CD4-positive, alpha-beta T cell treated with Interleukin-21 for 1 hour (primary cell): ENCODE measurements at regions not wholly inside any gene's neighbourhood (a gene's known extent, or its start where the extent isn't known, plus 50 kb on each side); places are given as distances from the start of the nearest gene placed in this dataset.
"Not testable (repeated sequence)": the region's sequence is repeated elsewhere in the genome, so short reads cannot be mapped to it uniquely, and the experiment has no call there.

Experiments used
- DNase-seq: peaks from one replicate; pipeline ENCODE4 v3.0.0-alpha.2; 2020

DNA sequence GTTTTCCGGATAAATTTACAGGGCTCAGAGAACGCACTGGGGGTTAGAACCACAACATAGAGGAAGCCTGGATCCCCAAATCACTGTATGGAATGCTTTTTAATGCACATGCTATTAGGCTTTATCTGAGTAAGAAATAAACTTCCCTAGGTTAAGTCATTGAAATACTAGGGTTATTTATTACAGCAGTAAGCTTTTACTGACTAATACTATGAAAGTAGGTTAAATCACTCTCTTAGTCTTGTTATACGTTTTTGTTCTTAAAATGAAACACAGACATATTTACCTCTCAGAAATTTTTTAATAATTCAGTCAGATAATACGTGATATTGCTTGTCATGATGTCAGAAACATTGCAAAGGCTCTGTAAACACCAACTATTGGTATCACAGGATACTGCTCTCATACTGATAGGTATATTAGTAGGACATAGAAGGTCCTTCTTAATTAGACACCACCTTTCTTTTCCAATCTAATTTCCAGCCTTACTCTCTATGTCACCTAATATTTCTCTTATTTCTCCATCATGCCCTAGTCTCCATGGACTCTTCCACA lies 162.7 kb upstream of the NYAP2 start:
- no peak for DNase-seq

DNA sequence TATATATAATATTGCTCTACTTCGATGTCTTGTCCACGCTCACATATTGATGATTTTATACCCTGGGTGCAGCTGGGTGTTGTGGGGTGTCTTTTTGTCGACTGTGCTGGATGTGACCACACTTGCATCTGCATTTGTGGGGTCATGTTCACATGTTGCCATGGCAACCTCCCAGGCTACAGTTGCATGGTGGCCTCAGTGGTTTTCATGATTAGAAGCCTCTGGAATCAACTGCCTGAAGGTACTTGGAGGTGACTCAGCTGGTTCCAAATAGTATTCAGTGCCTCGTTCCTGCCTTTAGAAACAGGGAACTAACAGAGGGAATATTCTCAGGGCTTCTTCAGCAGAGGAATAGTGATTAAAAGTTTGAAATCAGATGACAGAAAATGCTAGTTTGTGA lies 166.3 kb upstream of the NYAP2 start:
- DNase-seq = no peak

DNA sequence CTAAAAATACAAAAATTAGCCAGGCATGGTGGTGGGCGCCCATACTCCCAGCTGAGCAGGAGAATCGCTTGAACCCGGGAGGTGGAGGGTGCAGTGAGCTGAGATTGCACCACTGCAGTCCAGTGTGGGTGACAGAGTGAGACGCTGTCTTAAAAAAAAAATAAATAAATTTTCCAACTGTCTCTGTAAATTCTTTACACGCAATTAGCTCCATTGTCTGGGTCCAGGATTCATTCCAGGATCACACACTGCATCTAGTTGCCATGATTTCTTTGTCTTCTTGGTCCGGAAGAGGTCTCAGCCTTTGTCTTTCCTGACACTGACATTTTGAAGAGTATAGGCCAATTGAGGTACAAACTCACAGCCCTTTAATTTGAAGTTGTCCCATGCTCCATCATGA lies 167.6 kb upstream of the NYAP2 start:
- no peak for DNase-seq

DNA sequence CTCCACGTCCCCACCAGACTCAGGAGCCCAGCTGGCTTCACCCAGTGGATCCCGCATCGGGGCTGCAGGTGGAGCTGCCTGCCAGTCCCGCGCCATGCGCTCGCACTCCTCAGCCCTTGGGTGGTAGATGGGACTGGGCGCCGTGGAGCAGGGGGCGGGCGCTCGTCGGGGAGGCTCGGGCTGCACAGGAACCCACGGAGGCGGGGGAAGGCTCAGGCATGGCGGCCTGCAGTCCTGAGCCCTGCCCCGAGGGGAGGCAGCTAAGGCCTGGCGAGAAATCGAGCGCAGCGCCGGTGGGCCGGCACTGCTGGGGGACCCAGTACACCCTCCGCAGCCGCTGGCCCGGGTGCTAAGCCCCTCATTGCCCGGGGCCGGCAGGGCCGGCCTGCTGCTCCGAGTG lies 170.2 kb upstream of the NYAP2 start:
- DNase-seq = not testable (repeated sequence)

DNA sequence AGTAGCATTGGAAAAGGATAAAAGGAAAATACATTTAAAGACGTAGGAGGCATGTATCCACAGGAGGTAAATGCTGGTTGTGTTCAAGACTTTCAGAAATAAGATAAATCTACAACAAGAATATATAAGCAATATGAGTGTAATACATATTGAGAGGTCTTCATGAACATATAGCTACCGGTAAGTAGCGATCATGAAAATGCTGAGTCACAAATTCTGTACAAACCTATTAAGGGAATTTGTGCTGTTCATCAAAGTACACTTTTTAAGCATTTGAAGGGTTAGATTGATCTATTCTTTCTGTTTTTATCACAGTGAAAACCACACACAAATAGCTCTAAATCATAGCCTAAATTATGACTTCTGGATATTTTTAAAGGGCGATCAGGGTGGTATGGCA lies 173.1 kb upstream of the NYAP2 start:
- DNase-seq = no peak

DNA sequence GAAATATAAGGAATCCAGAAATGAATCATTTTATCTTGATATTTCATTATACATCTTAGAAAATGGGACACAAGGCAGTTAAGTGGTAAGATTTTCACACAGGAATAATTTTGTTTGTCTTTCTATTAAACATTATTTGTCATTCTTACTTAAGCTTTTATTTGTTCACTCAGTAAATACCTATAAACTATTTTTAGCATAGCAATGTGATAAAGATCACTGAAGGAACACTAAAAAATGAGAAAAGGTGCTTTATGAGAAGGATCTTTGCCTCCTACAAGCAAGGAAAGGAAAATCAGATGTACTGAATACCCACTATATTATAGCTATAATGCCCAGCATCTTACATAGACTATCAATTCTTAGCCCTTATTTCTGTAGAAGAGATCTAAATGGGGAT lies 176.2 kb upstream of the NYAP2 start:
- DNase-seq = no peak

DNA sequence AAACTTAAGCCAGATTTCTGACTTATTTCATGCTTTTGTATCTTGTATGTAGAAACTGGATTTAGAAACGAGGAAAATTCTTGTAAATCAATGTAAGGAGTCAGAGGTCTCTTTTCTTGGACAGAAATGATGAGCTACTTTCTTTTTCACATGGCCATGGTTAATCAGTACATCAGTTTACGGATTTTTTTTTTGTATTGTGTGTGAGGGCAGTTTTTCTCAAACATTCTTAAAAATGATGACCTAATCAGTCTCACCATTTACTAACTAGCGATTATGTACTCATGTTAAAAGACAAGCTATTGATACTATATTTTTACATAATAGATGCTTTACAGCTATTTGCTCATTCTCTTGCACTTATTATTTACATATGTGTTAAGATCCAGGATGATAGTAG lies 165.2 kb upstream of the DOCK10 start:
- DNase-seq = no peak

DNA sequence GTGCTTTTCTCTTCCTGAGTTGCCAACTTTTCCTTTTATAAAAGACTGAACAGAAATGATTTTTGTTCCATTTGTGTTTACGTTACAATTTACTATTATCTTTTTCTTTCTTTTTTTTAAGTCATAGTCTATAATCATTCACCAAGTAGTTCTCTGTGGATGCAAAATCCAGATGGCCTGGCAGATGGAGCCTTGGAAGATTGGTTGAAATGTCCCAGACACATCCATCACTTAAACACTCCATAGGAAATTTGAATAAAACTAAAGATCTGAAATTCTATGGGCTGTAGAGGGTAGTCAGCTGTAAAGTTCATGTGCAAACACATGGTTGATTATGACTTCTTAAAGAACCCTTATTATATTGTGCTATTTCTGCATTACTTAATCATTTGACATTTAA lies 164.8 kb upstream of the DOCK10 start:
- DNase-seq = no peak

DNA sequence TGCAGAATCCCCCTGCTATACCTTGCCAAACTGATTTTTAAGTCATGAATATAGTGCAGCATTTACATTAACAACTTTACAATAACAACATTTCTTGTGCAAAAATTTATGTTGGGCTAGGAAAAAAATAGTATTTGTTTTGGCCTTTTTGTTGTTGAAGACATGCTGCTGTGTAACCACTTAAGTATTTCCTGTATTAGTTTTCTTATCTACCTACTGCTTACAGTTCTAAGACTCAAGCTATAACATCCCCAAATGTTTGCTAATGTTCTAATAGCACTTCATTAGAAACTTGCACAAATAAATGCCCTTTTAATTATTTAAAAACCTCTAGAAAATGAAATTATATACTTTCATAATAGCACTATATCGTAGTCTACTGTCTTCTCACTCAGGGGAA lies 154.3 kb upstream of the DOCK10 start:
- no peak for DNase-seq

DNA sequence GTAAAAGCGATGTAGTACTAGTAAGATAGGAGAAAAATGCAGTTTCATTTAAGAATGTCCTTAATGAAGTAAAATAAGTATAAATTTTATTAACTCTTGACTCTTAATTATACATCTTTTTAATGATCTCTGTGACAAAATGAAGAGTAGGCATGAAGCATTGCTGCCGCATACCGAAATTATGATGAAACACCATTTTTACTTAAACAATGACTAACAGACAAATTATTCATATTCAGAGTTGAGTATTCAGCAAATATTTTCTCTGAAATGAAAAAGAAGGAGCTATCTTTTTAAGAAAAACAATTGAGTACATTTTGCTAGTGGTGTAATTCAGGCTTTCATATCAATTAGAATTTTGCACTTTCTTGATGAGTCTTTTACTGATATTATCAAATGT lies 150.6 kb upstream of the DOCK10 start:
- no peak for DNase-seq

DNA sequence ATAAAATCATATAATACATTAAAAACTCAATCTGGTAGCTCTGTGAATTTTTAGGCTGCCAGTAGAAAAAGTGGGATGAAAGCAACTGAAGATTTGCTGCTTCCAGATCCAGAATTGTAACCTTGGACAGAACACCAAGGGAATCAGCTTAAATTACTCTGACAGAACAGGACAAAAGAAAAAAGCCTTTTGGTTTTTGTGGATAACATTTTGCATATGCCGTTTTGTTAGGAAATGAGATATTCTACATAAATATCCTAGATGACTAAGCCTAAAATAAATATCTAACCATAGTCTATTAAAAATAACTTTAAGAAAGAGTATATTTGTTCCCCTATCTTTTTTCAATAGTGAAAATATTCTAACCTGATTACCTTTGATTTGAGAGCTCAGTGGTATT lies 148.7 kb upstream of the DOCK10 start:
- no peak for DNase-seq

DNA sequence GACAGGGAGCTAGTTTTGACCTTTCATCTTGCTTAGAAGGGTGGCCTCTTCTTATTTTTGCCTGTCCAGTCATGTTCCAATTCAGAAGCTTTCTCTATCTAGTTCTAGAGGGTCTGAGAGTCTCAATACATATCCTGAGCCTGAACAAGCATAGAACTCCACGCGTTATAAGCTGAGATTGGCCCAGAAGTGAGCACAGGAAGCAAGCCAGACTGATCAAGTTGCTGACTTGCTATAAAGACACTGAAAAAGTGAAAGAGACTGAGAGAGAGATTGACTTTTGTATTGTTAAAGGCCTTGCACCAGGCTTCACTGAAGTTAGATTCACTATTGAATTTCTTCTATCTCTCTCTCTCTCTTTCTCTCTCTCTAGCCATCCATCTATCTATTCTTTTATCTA lies 142.7 kb upstream of the DOCK10 start:
- no peak for DNase-seq

DNA sequence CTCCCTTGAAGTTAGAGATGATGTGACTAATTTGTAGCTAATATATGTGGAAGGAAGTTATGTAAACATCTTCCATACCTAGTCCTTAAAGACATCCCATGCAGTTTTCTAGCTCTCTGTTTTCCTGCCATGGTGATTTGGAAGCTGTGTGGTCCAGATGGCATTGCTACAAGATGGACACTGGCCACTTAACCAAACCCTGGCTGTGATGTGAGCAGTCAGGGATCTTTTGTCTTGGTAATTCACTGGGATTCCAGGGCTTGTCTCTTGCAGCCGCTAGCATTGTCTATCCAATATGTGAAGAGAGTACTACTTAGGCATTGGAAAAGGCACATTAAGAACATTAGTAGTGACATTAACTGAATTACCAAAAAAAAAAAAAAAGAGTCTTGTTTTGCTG lies 139.9 kb upstream of the DOCK10 start:
- DNase-seq = no peak

DNA sequence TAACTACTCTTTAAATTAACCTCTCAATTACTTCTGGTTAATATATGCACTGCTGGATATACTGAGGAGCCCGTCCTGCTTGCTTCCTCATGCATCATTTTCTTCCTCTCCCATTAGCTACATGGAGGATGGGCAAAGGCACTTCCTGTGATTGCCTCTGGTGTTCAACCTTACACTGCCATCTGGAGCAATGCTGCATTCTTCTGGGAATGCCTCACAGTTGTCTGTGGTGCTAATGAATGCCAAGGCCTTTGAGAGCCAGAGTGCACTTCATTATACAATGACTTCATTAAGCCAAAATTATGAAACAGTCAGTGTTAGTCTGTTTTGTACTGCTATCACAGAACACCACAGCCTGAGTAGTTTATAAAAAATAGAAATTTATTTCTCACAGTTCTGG lies 134.8 kb upstream of the DOCK10 start:
- DNase-seq = no peak

DNA sequence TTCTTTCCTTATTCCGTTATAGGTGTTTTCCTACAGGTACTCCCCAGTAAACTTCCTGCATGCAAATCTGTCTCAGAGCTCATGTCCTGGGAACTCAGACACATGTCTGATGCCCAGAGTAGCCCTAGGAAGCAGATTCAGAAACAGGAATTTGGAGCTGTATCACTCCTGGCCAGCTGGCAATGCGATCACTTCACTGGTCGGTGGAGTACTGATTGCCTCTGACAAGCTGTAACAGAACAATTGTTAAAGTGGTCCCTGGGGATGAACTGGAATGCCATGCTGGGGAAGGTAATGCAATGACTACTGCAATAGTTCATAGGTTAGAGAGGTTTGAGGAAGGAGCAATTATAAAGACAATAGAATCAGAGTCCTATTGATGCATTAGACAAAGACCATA lies 131.6 kb upstream of the DOCK10 start:
- DNase-seq = no peak

DNA sequence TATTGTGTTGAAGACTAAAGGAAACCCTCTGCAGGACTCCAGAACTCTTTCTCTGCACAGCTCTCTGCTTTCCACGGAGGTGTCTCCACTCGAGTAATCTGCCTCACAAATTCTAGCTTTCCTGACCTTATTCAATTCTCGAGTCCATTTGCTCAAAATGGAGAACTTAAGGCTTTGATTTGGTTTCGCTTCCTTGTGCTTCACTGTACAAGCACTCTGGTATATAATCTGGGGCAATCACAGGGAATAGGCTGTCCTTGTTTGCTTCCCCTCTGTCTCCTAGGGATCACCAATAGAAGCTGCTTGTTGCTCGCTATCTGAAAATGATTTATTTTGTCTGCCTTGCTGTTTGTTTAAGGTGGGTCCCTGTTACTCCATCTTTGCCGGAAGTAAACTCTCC lies 129.1 kb upstream of the DOCK10 start:
- DNase-seq = no peak

DNA sequence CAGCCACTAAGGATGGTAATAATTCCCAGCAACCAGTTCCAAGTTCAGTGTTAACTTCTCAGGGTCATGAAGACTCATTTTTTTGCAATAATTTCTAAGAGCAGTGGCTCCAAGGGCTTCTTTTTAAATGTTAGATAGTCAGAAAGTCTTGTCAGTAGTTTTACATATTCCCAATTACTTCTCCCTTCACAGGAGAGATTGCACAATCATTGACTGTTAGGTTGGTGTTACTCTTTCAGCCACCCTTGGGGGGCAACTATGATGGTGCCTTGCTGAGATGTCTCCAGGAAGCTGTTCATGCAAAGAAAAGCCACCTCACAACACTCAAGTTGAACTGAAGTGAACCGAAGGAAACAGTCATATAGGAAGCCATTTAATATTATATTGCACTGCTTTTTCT lies 127.9 kb upstream of the DOCK10 start:
- DNase-seq = no peak

DNA sequence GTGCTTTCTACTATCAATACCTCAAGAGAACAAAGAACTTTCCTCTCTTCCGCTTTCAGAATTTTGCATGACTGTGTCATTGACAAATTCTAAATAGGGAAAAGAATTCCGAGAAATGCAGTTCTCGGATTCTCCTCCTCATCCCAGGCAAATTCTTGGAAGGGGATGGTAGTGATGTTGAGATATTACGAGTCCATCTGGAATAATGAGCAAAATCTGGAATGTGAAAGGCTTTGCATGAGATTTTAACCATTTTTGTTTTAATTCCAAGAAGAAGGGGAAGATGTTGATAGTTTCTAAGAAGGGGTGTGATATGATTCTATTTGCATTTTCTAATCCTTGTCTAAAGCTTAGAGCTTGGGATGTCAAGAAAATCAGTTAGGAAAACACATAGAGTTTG lies 127.1 kb upstream of the DOCK10 start:
- DNase-seq = no peak

DNA sequence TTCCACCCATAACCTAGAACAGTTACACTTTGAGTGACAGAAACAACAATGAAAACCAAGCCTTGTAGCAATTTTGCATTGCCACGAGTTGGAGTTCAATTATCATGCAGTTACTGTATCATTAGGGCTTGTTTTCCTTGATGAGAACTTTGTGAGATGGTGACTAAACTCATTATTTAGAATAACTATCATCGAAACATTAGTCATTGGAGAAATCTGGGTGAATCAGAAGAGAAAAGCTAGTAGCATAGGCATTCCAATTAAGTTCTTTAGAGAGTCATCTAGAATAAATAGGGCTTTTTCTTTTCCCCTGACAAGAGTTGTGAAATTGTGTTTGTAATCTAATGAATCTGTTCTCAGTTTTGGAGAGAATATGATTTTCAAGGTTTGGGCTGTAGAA lies 122.8 kb upstream of the DOCK10 start:
- DNase-seq = no peak

DNA sequence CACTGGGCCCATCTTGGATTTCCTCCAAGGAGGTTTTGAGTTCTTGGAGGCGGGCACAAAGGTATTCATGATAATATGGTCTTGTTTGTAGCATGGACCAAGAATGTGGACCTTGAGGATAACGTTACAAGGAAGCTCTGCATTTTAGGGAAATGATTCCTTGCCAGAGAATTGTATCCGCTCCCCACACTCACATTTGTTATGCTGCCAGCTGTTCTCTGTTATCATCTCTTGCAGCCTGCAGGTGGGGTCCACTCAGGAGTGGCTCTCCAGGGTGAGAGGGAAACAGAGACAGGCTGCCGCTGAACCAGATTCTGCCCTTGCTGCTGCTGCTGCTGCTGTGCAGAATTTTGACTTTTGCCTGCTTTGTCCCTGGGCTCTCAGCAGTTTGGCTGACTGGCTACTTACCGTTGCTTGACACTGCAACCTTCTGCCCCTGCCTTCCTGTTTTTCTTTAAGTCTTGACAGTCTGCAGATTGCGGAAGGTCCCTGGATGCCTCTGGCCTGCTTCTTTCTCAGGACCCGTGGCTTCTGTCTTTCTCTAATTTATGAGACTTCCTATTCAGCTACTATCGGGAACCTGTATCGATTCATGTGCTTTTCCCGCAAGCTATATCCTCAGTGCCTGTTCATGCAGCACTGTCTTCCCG lies 122.3 kb upstream of the DOCK10 start:
- no peak for DNase-seq

DNA sequence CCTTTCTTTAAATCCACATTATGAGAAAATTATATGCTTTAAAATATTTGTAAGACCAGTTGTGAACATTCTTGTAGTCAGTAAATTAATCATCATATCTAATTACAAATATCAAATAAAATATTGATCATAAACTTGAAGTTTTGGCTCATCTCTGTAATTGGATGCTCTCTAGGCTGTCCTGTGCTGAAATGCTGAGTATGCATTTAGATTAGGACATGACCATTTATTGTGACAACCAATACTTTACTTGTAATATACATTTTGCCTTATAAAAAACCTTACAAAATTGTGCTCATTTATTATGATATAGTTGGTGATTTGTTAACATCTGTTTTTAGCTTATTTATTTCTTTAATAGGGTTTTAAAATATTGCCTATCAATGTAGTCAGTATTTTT lies 116.1 kb upstream of the DOCK10 start:
- no peak for DNase-seq

DNA sequence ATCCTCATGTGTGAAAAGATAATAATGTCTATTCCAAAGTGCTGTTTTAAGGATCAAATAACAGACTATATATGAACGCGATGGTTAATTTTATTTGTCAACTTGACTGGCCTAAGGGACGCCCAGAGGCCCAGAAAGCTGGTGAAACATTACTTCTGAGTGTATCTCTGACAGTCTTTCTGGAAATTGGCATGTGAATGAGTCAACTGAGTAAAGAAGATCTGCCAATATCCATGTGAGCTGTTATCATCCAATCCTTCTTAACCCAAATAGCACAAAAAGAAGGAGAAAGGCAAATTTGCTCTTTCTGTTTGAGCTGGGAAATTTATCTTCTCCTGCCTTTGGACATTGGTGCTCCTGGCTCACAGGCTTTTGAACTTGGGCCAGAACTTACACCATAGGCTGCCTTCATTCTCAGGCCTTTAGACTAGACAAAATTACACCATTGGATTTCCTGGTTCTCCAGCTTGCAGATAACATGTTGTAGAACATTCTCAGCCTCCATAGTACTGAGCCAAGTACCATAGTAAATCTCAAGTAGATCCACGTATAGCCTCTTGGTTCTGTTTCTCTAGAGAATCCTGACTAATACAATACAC lies 114.7 kb upstream of the DOCK10 start:
- no peak for DNase-seq

DNA sequence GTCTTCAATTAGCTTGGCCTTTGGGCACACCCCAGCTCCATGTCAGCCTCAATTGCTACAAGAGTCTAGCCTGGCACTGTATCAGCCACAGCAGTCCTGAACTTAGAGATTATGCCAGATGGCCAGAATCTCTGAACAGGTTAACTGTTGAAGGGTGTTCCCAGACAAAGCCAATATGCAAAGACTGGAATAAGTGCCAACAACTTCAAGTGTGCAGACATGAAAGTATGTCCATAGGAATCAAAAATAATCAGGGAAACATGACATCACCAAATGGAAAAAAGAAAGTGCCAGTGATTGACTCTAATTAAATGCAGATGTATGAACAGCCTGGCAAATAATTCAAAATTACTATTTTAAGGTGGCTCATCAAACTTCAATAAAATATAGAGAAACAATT lies 98.5 kb upstream of the DOCK10 start:
- DNase-seq = no peak

DNA sequence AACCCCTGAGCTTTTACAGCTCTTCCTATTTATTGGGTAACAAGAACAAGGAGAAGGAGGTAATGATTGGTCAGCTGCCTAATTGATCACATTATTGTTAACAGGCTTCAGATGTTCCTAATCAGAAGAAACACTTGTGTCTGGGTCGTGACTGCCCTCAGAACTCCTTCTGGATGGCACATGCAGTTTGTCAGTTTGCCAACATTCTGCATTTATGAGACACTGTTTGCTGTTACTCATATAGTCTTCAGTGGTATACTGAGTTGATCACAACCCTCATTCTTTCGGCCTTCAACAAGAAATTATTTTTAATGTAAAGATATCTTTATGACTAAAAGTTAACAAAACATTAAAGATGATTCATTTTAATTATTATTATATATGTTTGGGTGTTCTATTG lies 95.7 kb upstream of the DOCK10 start:
- DNase-seq = no peak

DNA sequence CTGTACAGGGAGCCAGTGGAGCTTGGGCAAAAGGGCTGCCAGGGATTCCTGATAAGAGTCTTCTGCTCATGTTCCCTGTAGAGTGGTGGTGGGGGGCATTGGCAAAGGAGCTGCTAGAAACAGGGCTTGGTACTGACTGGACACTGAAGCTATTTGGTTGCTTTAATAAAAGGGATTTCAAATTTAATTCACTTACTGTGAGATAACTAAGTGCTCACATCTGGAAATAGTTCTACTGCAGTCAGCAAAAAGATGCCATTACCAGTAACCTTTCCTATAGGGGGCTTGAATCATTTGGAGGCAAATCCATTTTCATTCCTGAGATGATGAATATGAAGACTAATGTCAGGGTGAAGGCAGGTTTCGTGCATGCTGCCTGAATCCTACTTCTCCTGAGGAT lies 94.3 kb upstream of the DOCK10 start:
- no peak for DNase-seq
